ENCODE measurements at regions not wholly inside any gene's neighbourhood (a gene's known extent, or its start where the extent isn't known, plus 50 kb on each side); places are given as distances from the start of the nearest gene placed in this dataset.

- TF ChIP-seq ZNF274 (IDR thresholded peaks at IDR 0.05; ENCODE audit: low read depth, low read length) = no peak
- TF ChIP-seq SUZ12 (IDR thresholded peaks at IDR 0.05; ENCODE audit: extremely low read depth, insufficient read depth, insufficient read length) = no peak
These were observed 161.6 kb upstream of the PKDCC start for GRCh38 chr2:41886145-41886664.

Data from NT2/D1 (cell line).